Endothelial cell of umbilical vein (primary cell): ENCODE measurements at regions not wholly inside any gene's neighbourhood (a gene's known extent, or its start where the extent isn't known, plus 50 kb on each side); places are given as distances from the start of the nearest gene placed in this dataset.

Experiments
- BruUV-seq: library from RNA; stranded (reverse); fragments of 400-500 nt; replicated peaks from 2 replicates; lab custom pipeline; 2021; lab: Mats Ljungman, UMichigan
- CTCF ChIA-PET: fragments of 300-600, 350-600 bp; sonication (Branson Sonifier 250); formaldehyde crosslinking; loops from one replicate; lab custom pipeline; 2021; ENCODE audit warnings: antibody characterized with exemption, inconsistent platforms; lab: Charles Lee
- POLR2A ChIA-PET: fragments of 300-600, 350-600 bp; sonication (Branson Sonifier 250); formaldehyde crosslinking; loops from one replicate; lab custom pipeline; 2021; ENCODE audit warnings: antibody characterized with exemption, inconsistent platforms; lab: Charles Lee
- DNase-seq: peaks from one replicate; pipeline ENCODE4 v3.0.0-alpha.2; 2011; ENCODE audit warnings: low read depth, low spot score
- FAIRE-seq: peaks from 2 replicates; lab custom pipeline; 2011; peaks lifted over from hg19 to GRCh38; lab: Jason Lieb, UNC
- H2AFZ ChIP-seq: 2 replicates; pipeline ENCODE4 v1.6.0; 2012; ENCODE audit warnings: low read depth, low read length, control low read depth, inconsistent platforms
- H3K27ac ChIP-seq: 2 replicates; pipeline ENCODE4 v1.5.1; 2011; ENCODE audit warnings: low read depth, mild to moderate bottlenecking, control low read depth, low read length, moderate library complexity; ENCODE audit not compliant: insufficient read depth
- H3K27me3 ChIP-seq, 2 experiments: 2 replicates each; pipeline versions ENCODE4 v1.6.0 to v1.6.1; 2011; ENCODE audit warnings: low read length in 2 of 2, mixed read lengths in 1 of 2; ENCODE audit not compliant: control insufficient read depth in 2 of 2, insufficient read depth in 2 of 2
- H3K36me3 ChIP-seq, 2 experiments: 2 replicates in 1 of 2; 3 replicates in 1 of 2; pipeline ENCODE4 v1.5.1; 2011; ENCODE audit warnings: low read length in 2 of 2, mild to moderate bottlenecking in 1 of 2, moderate library complexity in 1 of 2; ENCODE audit not compliant: control insufficient read depth in 2 of 2, insufficient read depth in 2 of 2; ENCODE audit errors: extremely low read depth in 1 of 2
- H3K4me1 ChIP-seq: 3 replicates; pipeline ENCODE4 v1.5.1; 2011; ENCODE audit warnings: mild to moderate bottlenecking, low read length; ENCODE audit not compliant: control insufficient read depth, insufficient read depth; ENCODE audit errors: extremely low read depth
- H3K4me2 ChIP-seq: 2 replicates; pipeline ENCODE4 v1.6.1; 2011; ENCODE audit warnings: low read length, control low read depth, mixed read lengths; ENCODE audit not compliant: insufficient read depth
- H3K4me3 ChIP-seq, 3 experiments: fragments of 200-600 bp in 1 of 3; sonication (generic), shearing (Covaris generic) in 1 of 3; replicated peaks in 1 of 3; 2 replicates each; pipeline ENCODE4 v1.5.1; 2011 to 2016; ENCODE audit warnings: control low read depth in 3 of 3, low read length in 3 of 3, mild to moderate bottlenecking in 2 of 3, inconsistent platforms in 1 of 3, low read depth in 1 of 3, moderate library complexity in 1 of 3; ENCODE audit not compliant: insufficient read depth in 1 of 3
- H3K79me2 ChIP-seq: 2 replicates; pipeline ENCODE4 v1.6.0; 2012; ENCODE audit warnings: low read length, inconsistent platforms; ENCODE audit not compliant: control insufficient read depth, insufficient read depth
- H3K9ac ChIP-seq: replicated peaks from 2 replicates; pipeline ENCODE3; 2011; ENCODE audit warnings: low read length, control low read depth; ENCODE audit not compliant: insufficient read depth; ENCODE audit errors: extremely low read depth
- H3K9me1 ChIP-seq: replicated peaks from 3 replicates; pipeline ENCODE4 v1.6.0; 2011; ENCODE audit warnings: mild to moderate bottlenecking, low read length; ENCODE audit not compliant: control insufficient read depth, insufficient read depth; ENCODE audit errors: extremely low read depth
- H3K9me3 ChIP-seq: replicated peaks from 2 replicates; pipeline ENCODE4 v1.5.1; 2012; ENCODE audit warnings: low read length, inconsistent platforms; ENCODE audit not compliant: control insufficient read depth, insufficient read depth
- H4K20me1 ChIP-seq: replicated peaks from 2 replicates; pipeline ENCODE3; 2011; ENCODE audit warnings: mild to moderate bottlenecking, low read length; ENCODE audit not compliant: control insufficient read depth, insufficient read depth; ENCODE audit errors: extremely low read depth
- EZH2 ChIP-seq: IDR thresholded peaks from 2 replicates; pipeline ENCODE4 v1.6.1; 2012; ENCODE audit warnings: borderline replicate concordance, low read depth, mild to moderate bottlenecking, moderate library complexity, low read length, inconsistent platforms; ENCODE audit not compliant: severe bottlenecking
- FOS ChIP-seq: IDR thresholded peaks from 2 replicates; pipeline ENCODE4 v1.6.1; 2011; ENCODE audit warnings: mild to moderate bottlenecking, low read length, moderate library complexity, borderline replicate concordance; ENCODE audit not compliant: insufficient read depth
- GATA2 ChIP-seq: IDR thresholded peaks from 2 replicates; pipeline ENCODE4 v1.7.0; 2011; ENCODE audit warnings: low read depth, mild to moderate bottlenecking, moderate library complexity, mixed read lengths, low read length; ENCODE audit not compliant: insufficient read length, insufficient read depth
- JUN ChIP-seq: IDR thresholded peaks from 2 replicates; pipeline ENCODE4 v1.6.1; 2011; ENCODE audit warnings: borderline replicate concordance, low read depth; ENCODE audit not compliant: insufficient read length, insufficient read depth
- MYC ChIP-seq: IDR thresholded peaks from one replicate; pipeline ENCODE4 v1.6.1; 2011; ENCODE audit warnings: mild to moderate bottlenecking, low read depth, low read length
- POLR2A ChIP-seq: IDR thresholded peaks from 2 replicates; pipeline ENCODE4 v1.6.1; 2012; ENCODE audit warnings: low read depth, mild to moderate bottlenecking, control low read depth, low read length
- dilution Hi-C: fragments of 300-500 bp; cut with MboI; formaldehyde crosslinking; loops from one replicate; pipeline ENCODE4 v1.15.0; 2019; ENCODE audit warnings: low sequenced_read_pairs; ENCODE audit not compliant: extremely low pct_ligation_motif_present
- intact Hi-C: fragments of 100-400 bp; cut with micrococcal nuclease; formaldehyde crosslinking; loops from one replicate; pipeline ENCODE4 v1.10.0; 2022
- TF ChIP-seq, protein P1 (sequence below), 2 donors: IDR thresholded peaks; 1 replicate in 1 of 2; 2 replicates in 1 of 2; pipeline ENCODE4 v1.5.1; 2011; ENCODE audit warnings: low read length in 2 of 2, mild to moderate bottlenecking in 2 of 2, moderate library complexity in 2 of 2, control low read depth in 1 of 2, inconsistent platforms in 1 of 2, low read depth in 1 of 2; ENCODE audit not compliant: insufficient read depth in 1 of 2; ENCODE audit errors: extremely low read depth in 1 of 2
- TF ChIP-seq, protein P2 (sequence below): IDR thresholded peaks from 2 replicates; pipeline ENCODE4 v1.6.1; 2011; ENCODE audit not compliant: insufficient read depth, insufficient read length

GRCh38 chrX:112967903-112968302 is 127.3 kb upstream of the AMOT start:
- Histone ChIP-seq H3K36me3 (no peaks in the 10 kb centered on the region), H3K9ac (no peak overlapping the region), H3K9me1 (no peaks in the 10 kb centered on the region), H4K20me1 (no peaks in the 10 kb centered on the region), H3K9me3 (no peaks in the 10 kb centered on the region), H3K4me3 (no peak overlapping the region), H3K4me2 (no peak overlapping the region), H3K27me3 (no peaks in the 10 kb centered on the region), H3K27ac (no peak overlapping the region), H3K79me2 (no peaks in the 10 kb centered on the region), H3K4me1 (no peaks in the 10 kb centered on the region), H2AFZ (no peak overlapping the region)
- FAIRE-seq, result no peak
- ChIA-PET CTCF (no interaction called here), POLR2A (no interaction called here)
- no peak for DNase-seq
- intact Hi-C loops (no loop called here), dilution Hi-C loops (no loop called here)
- BruUV-seq, result no TSS peak
- TF ChIP-seq FOS, result no peak
- no peak for TF ChIP-seq GATA2
- TF ChIP-seq, protein P1, sequence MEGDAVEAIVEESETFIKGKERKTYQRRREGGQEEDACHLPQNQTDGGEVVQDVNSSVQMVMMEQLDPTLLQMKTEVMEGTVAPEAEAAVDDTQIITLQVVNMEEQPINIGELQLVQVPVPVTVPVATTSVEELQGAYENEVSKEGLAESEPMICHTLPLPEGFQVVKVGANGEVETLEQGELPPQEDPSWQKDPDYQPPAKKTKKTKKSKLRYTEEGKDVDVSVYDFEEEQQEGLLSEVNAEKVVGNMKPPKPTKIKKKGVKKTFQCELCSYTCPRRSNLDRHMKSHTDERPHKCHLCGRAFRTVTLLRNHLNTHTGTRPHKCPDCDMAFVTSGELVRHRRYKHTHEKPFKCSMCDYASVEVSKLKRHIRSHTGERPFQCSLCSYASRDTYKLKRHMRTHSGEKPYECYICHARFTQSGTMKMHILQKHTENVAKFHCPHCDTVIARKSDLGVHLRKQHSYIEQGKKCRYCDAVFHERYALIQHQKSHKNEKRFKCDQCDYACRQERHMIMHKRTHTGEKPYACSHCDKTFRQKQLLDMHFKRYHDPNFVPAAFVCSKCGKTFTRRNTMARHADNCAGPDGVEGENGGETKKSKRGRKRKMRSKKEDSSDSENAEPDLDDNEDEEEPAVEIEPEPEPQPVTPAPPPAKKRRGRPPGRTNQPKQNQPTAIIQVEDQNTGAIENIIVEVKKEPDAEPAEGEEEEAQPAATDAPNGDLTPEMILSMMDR (IDR thresholded peaks at IDR 0.05; ENCODE audit: extremely low read depth in 1 of 2, insufficient read depth in 1 of 2, low read depth in 1 of 2, low read length in 2 of 2), result no peak
- TF ChIP-seq, protein P2, sequence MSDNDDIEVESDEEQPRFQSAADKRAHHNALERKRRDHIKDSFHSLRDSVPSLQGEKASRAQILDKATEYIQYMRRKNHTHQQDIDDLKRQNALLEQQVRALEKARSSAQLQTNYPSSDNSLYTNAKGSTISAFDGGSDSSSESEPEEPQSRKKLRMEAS, result no peak
- TF ChIP-seq MYC, result no peak
- no peak for TF ChIP-seq EZH2
- TF ChIP-seq JUN, result no peak
- TF ChIP-seq POLR2A, result no peak
